ENCODE measurements at regions not wholly inside any gene's neighbourhood (a gene's known extent, or its start where the extent isn't known, plus 50 kb on each side); places are given as distances from the start of the nearest gene placed in this dataset.
"Not testable (repeated sequence)": the region's sequence is repeated elsewhere in the genome, so short reads cannot be mapped to it uniquely, and the experiment has no call there.

- Histone ChIP-seq H3K9me3 (ENCODE audit: control insufficient read depth in 2 of 2, insufficient read depth in 1 of 2, low read depth in 1 of 2, low read length in 1 of 2) (no peaks in the 10 kb centered on the region), H3K4me1 (ENCODE audit: control insufficient read depth in 2 of 2, insufficient read depth in 2 of 2, low read length in 1 of 2) (no peaks in the 10 kb centered on the region)
- 87% methylated on average over 2 of the region's 2 CpGs for WGBS, 2 donors
These were observed 203.8 kb downstream of the TPRG1 start for GRCh38 chr3:189375532-189375931.

GRCh38 chr3:189383630-189384029 is 211.9 kb downstream of the TPRG1 start:
- H3K9me3 ChIP-seq (ENCODE audit: control insufficient read depth in 2 of 2, insufficient read depth in 1 of 2, low read depth in 1 of 2, low read length in 1 of 2), result no peaks in the 10 kb centered on the region
- no peak overlapping the region for H3K27ac ChIP-seq (ENCODE audit: low read depth in 2 of 2, low read length in 1 of 2)
- H3K27me3 ChIP-seq (ENCODE audit: control insufficient read depth in 1 of 2, insufficient read depth in 2 of 2, low read length in 2 of 2), result no peaks in the 10 kb centered on the region
- WGBS, 2 donors, result 67 to 71% methylated on average over 1 of the region's 1 CpG
- H3K36me3 ChIP-seq (ENCODE audit: control insufficient read depth in 2 of 2, insufficient read depth in 2 of 2, low read length in 1 of 2), result no peaks in the 10 kb centered on the region
- H3K4me1 ChIP-seq (ENCODE audit: control insufficient read depth in 2 of 2, insufficient read depth in 2 of 2, low read length in 1 of 2), result no peaks in the 10 kb centered on the region
- no peak overlapping the region for H3K4me3 ChIP-seq (ENCODE audit: low read depth in 1 of 2, low read length in 2 of 2)

More at GRCh38 chr3:189375532-189375931, 203.8 kb downstream of the TPRG1 start:
- Histone ChIP-seq H3K36me3 (ENCODE audit: control insufficient read depth in 2 of 2, insufficient read depth in 2 of 2, low read length in 1 of 2) (no peaks in the 10 kb centered on the region), H3K27me3 (ENCODE audit: control insufficient read depth in 1 of 2, insufficient read depth in 2 of 2, low read length in 2 of 2) (no peaks in the 10 kb centered on the region), H3K27ac (ENCODE audit: low read depth in 2 of 2, low read length in 1 of 2) (no peak overlapping the region), H3K4me3 (ENCODE audit: low read depth in 1 of 2, low read length in 2 of 2) (no peak overlapping the region)

DNA sequence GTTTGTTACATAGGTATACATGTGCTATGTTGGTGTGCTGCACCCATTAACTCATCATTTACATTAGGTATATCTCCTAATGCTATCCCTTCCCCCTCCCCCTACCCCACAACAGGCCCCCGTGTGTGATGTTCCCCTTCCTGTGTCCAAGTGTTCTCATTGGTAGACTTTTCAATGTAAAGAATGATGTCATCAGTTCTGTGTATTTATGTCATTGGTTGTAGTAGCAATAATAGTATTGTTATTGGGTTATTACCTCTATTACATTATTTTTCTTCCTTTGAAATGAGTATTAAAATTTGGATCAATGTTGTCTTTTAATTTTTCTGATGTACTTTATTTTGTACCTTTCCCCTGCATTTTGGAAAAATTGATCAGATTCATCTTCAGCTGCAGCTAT is 214.1 kb downstream of the TPRG1 start:
- not testable (repeated sequence) for H3K27me3 ChIP-seq (ENCODE audit: control insufficient read depth in 1 of 2, insufficient read depth in 2 of 2, low read length in 2 of 2); H3K4me1 ChIP-seq (ENCODE audit: control insufficient read depth in 2 of 2, insufficient read depth in 2 of 2, low read length in 1 of 2); H3K9me3 ChIP-seq (ENCODE audit: control insufficient read depth in 2 of 2, insufficient read depth in 1 of 2, low read depth in 1 of 2, low read length in 1 of 2); H3K27ac ChIP-seq (ENCODE audit: low read depth in 2 of 2, low read length in 1 of 2); H3K36me3 ChIP-seq (ENCODE audit: control insufficient read depth in 2 of 2, insufficient read depth in 2 of 2, low read length in 1 of 2); H3K4me3 ChIP-seq (ENCODE audit: low read depth in 1 of 2, low read length in 2 of 2)
- 69 to 82% methylated on average over 1 of the region's 1 CpG for WGBS, 2 donors

- Histone ChIP-seq H3K27me3 (ENCODE audit: control insufficient read depth in 1 of 2, insufficient read depth in 2 of 2, low read length in 2 of 2) (no peaks in the 10 kb centered on the region), H3K9me3 (ENCODE audit: control insufficient read depth in 2 of 2, insufficient read depth in 1 of 2, low read depth in 1 of 2, low read length in 1 of 2) (no peaks in the 10 kb centered on the region), H3K4me1 (ENCODE audit: control insufficient read depth in 2 of 2, insufficient read depth in 2 of 2, low read length in 1 of 2) (no peaks in the 10 kb centered on the region), H3K4me3 (ENCODE audit: low read depth in 1 of 2, low read length in 2 of 2) (no peak overlapping the region), H3K36me3 (ENCODE audit: control insufficient read depth in 2 of 2, insufficient read depth in 2 of 2, low read length in 1 of 2) (no peaks in the 10 kb centered on the region), H3K27ac (ENCODE audit: low read depth in 2 of 2, low read length in 1 of 2) (no peak overlapping the region)
- 81 to 85% methylated on average over 3 of the region's 3 CpGs for WGBS, 2 donors
These were observed 215.0 kb downstream of the TPRG1 start for GRCh38 chr3:189386739-189387138.

- H3K27ac ChIP-seq (ENCODE audit: low read depth in 2 of 2, low read length in 1 of 2), result no peak overlapping the region
- no peaks in the 10 kb centered on the region for H3K27me3 ChIP-seq (ENCODE audit: control insufficient read depth in 1 of 2, insufficient read depth in 2 of 2, low read length in 2 of 2)
- no peak overlapping the region for H3K4me3 ChIP-seq (ENCODE audit: low read depth in 1 of 2, low read length in 2 of 2)
- no peaks in the 10 kb centered on the region for H3K9me3 ChIP-seq (ENCODE audit: control insufficient read depth in 2 of 2, insufficient read depth in 1 of 2, low read depth in 1 of 2, low read length in 1 of 2)
- no peaks in the 10 kb centered on the region for H3K36me3 ChIP-seq (ENCODE audit: control insufficient read depth in 2 of 2, insufficient read depth in 2 of 2, low read length in 1 of 2)
- 59 to 62% methylated on average over 4 of the region's 4 CpGs for WGBS, 2 donors
- H3K4me1 ChIP-seq (ENCODE audit: control insufficient read depth in 2 of 2, insufficient read depth in 2 of 2, low read length in 1 of 2), result no peaks in the 10 kb centered on the region
These were observed 217.6 kb downstream of the TPRG1 start for GRCh38 chr3:189389346-189389745.

GRCh38 chr3:189393598-189393997 is 221.8 kb downstream of the TPRG1 start:
- Histone ChIP-seq H3K27ac (ENCODE audit: low read depth in 2 of 2, low read length in 1 of 2) (peak overlapping the region; percentile 80 to 86), H3K27me3 (ENCODE audit: control insufficient read depth in 1 of 2, insufficient read depth in 2 of 2, low read length in 2 of 2) (no peaks in the 10 kb centered on the region), H3K36me3 (ENCODE audit: control insufficient read depth in 2 of 2, insufficient read depth in 2 of 2, low read length in 1 of 2) (no peaks in the 10 kb centered on the region), H3K4me3 (ENCODE audit: low read depth in 1 of 2, low read length in 2 of 2) (no peak overlapping the region), H3K4me1 (ENCODE audit: control insufficient read depth in 2 of 2, insufficient read depth in 2 of 2, low read length in 1 of 2) (no peaks in the 10 kb centered on the region), H3K9me3 (ENCODE audit: control insufficient read depth in 2 of 2, insufficient read depth in 1 of 2, low read depth in 1 of 2, low read length in 1 of 2) (no peaks in the 10 kb centered on the region)
- WGBS, 2 donors, result 64 to 67% methylated on average over 5 of the region's 5 CpGs

- Histone ChIP-seq H3K36me3 (ENCODE audit: control insufficient read depth in 2 of 2, insufficient read depth in 2 of 2, low read length in 1 of 2) (no peaks in the 10 kb centered on the region), H3K27ac (ENCODE audit: low read depth in 2 of 2, low read length in 1 of 2) (no peak overlapping the region)
- 51 to 58% methylated on average over 7 of the region's 7 CpGs for WGBS, 2 donors
These were observed 222.9 kb downstream of the TPRG1 start for GRCh38 chr3:189394599-189395121.

GRCh38 chr3:189395825-189396224 is 224.1 kb downstream of the TPRG1 start:
- no peaks in the 10 kb centered on the region for H3K9me3 ChIP-seq (ENCODE audit: control insufficient read depth in 2 of 2, insufficient read depth in 1 of 2, low read depth in 1 of 2, low read length in 1 of 2)
- H3K27ac ChIP-seq (ENCODE audit: low read depth in 2 of 2, low read length in 1 of 2), result no peak overlapping the region
- no peak overlapping the region for H3K4me3 ChIP-seq (ENCODE audit: low read depth in 1 of 2, low read length in 2 of 2)
- H3K36me3 ChIP-seq (ENCODE audit: control insufficient read depth in 2 of 2, insufficient read depth in 2 of 2, low read length in 1 of 2), result no peaks in the 10 kb centered on the region
- WGBS, 2 donors, result 89 to 92% methylated on average over 3 of the region's 3 CpGs
- no peaks in the 10 kb centered on the region for H3K4me1 ChIP-seq (ENCODE audit: control insufficient read depth in 2 of 2, insufficient read depth in 2 of 2, low read length in 1 of 2)
- H3K27me3 ChIP-seq (ENCODE audit: control insufficient read depth in 1 of 2, insufficient read depth in 2 of 2, low read length in 2 of 2), result no peaks in the 10 kb centered on the region

More at GRCh38 chr3:189394599-189395121, 222.9 kb downstream of the TPRG1 start:
- Histone ChIP-seq H3K4me3 (ENCODE audit: low read depth in 1 of 2, low read length in 2 of 2) (no peak overlapping the region), H3K27me3 (ENCODE audit: control insufficient read depth in 1 of 2, insufficient read depth in 2 of 2, low read length in 2 of 2) (no peaks in the 10 kb centered on the region), H3K4me1 (ENCODE audit: control insufficient read depth in 2 of 2, insufficient read depth in 2 of 2, low read length in 1 of 2) (no peaks in the 10 kb centered on the region), H3K9me3 (ENCODE audit: control insufficient read depth in 2 of 2, insufficient read depth in 1 of 2, low read depth in 1 of 2, low read length in 1 of 2) (no peaks in the 10 kb centered on the region)

DNA sequence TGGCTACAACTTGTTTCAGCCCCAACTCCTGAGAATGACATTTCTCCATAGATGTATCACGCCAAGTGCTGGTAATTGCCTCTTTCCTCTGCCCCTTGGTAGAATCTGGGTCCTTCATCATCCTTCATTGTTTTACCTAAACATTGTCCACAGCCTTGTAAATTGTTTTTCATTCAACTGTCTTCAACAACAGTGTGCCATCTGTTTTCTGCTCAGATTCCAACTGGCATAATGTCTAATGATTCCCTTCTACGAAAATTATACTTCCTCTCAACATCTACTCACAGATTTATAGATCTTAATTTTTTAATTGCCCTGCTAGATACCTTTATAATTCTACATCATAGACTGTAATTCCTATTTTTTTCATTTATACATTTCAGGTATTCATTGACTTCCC is 226.9 kb downstream of the TPRG1 start:
- no peak overlapping the region for H3K27ac ChIP-seq (ENCODE audit: low read depth in 2 of 2, low read length in 1 of 2)
- H3K36me3 ChIP-seq (ENCODE audit: control insufficient read depth in 2 of 2, insufficient read depth in 2 of 2, low read length in 1 of 2), result no peaks in the 10 kb centered on the region
- H3K9me3 ChIP-seq (ENCODE audit: control insufficient read depth in 2 of 2, insufficient read depth in 1 of 2, low read depth in 1 of 2, low read length in 1 of 2), result no peaks in the 10 kb centered on the region
- no peak overlapping the region for H3K4me3 ChIP-seq (ENCODE audit: low read depth in 1 of 2, low read length in 2 of 2)
- whole genome bisulfite sequencing, 2 donors, result 84 to 88% methylated on average over 2 of the region's 2 CpGs
- no peaks in the 10 kb centered on the region for H3K27me3 ChIP-seq (ENCODE audit: control insufficient read depth in 1 of 2, insufficient read depth in 2 of 2, low read length in 2 of 2)
- H3K4me1 ChIP-seq (ENCODE audit: control insufficient read depth in 2 of 2, insufficient read depth in 2 of 2, low read length in 1 of 2), result no peaks in the 10 kb centered on the region

DNA sequence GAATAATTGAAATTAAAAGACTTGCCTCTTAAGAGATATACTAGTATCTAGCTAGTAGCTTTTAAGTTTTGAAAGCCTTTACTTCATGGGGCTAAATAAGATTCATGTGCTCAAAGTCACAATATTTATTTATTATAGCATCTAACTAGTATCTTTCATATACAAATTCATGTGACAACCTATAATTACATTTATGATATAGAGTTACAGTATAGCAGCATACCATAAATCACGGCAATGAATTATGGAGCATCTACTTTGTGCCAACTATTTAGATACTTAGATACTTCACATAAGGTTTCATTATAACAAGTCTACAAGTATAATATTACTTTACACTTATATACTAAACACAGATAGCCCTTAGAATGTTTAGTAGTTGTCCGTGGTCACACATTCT is 229.4 kb downstream of the TPRG1 start:
- Histone ChIP-seq H3K36me3 (ENCODE audit: control insufficient read depth in 2 of 2, insufficient read depth in 2 of 2, low read length in 1 of 2) (no peaks in the 10 kb centered on the region), H3K4me1 (ENCODE audit: control insufficient read depth in 2 of 2, insufficient read depth in 2 of 2, low read length in 1 of 2) (no peaks in the 10 kb centered on the region), H3K27ac (ENCODE audit: low read depth in 2 of 2, low read length in 1 of 2) (no peak overlapping the region), H3K9me3 (ENCODE audit: control insufficient read depth in 2 of 2, insufficient read depth in 1 of 2, low read depth in 1 of 2, low read length in 1 of 2) (no peaks in the 10 kb centered on the region), H3K27me3 (ENCODE audit: control insufficient read depth in 1 of 2, insufficient read depth in 2 of 2, low read length in 2 of 2) (no peaks in the 10 kb centered on the region), H3K4me3 (ENCODE audit: low read depth in 1 of 2, low read length in 2 of 2) (no peak overlapping the region)
- WGBS, 2 donors, result 94 to 96% methylated on average over 2 of the region's 2 CpGs

Measured in esophagus (tissue), 2 donors.